Neural progenitor cell (in vitro differentiated cells): ENCODE measurements at regions not wholly inside any gene's neighbourhood (a gene's known extent, or its start where the extent isn't known, plus 50 kb on each side); places are given as distances from the start of the nearest gene placed in this dataset.

Experiments
- DNase-seq: peaks from one replicate; pipeline ENCODE4 v3.0.0-alpha.2; 2016; ENCODE audit warnings: low spot score
- H2AFZ ChIP-seq: fragments of 200-600 bp; sonication (generic); replicated peaks from 2 replicates; pipeline ENCODE4 v1.6.1; 2016; ENCODE audit warnings: antibody characterized with exemption
- H3F3A ChIP-seq: fragments of 200-600 bp; sonication (generic); 2 replicates; pipeline ENCODE4 v1.6.1; 2016; ENCODE audit warnings: antibody characterized with exemption, low read depth
- H3K27ac ChIP-seq: fragments of 200-600 bp; sonication (generic); 2 replicates; pipeline ENCODE4 v1.5.1; 2016; ENCODE audit warnings: mild to moderate bottlenecking
- H3K27me3 ChIP-seq: fragments of 200-600 bp; sonication (generic); 2 replicates; pipeline ENCODE4 v1.6.1; 2016; ENCODE audit warnings: mild to moderate bottlenecking, moderate library complexity
- H3K36me3 ChIP-seq: fragments of 200-600 bp; sonication (generic); 2 replicates; pipeline ENCODE4 v1.5.1; 2016
- H3K4me1 ChIP-seq: fragments of 200-600 bp; sonication (generic); 2 replicates; pipeline ENCODE4 v1.6.1; 2016; ENCODE audit warnings: mixed run types
- H3K4me2 ChIP-seq: fragments of 200-600 bp; sonication (generic); 2 replicates; pipeline ENCODE4 v1.6.1; 2016
- H3K4me3 ChIP-seq: fragments of 200-600 bp; sonication (generic); 2 replicates; pipeline ENCODE4 v1.5.1; 2016
- H3K79me2 ChIP-seq: fragments of 200-600 bp; sonication (generic); 2 replicates; pipeline ENCODE4 v1.6.1; 2016; ENCODE audit warnings: low read depth
- H3K9ac ChIP-seq: fragments of 200-600 bp; sonication (generic); 2 replicates; pipeline ENCODE4 v1.6.1; 2016
- H3K9me3 ChIP-seq: fragments of 200-600 bp; sonication (generic); 2 replicates; pipeline ENCODE4 v1.5.1; 2016; ENCODE audit warnings: low read depth
- H4K20me1 ChIP-seq: fragments of 200-600 bp; sonication (generic); 2 replicates; pipeline ENCODE4 v1.6.1; 2016; ENCODE audit warnings: low read depth
- H3K27ac Mint-ChIP-seq: 3 replicates; pipeline ENCODE4 v1.8.0; 2021; ENCODE audit warnings: mixed read lengths
- H3K27me3 Mint-ChIP-seq: 2 replicates; pipeline ENCODE4 v1.8.0; 2022; ENCODE audit warnings: low read depth, mild to moderate bottlenecking, inconsistent platforms, moderate library complexity, mixed read lengths; ENCODE audit not compliant: insufficient read depth
- H3K36me3 Mint-ChIP-seq: 3 replicates; pipeline ENCODE4 v1.8.0; 2021; ENCODE audit warnings: mixed read lengths
- H3K4me1 Mint-ChIP-seq: 3 replicates; pipeline ENCODE4 v1.8.0; 2021; ENCODE audit warnings: mixed read lengths
- H3K4me3 Mint-ChIP-seq: 3 replicates; pipeline ENCODE4 v1.8.0; 2021; ENCODE audit warnings: mild to moderate bottlenecking, moderate library complexity, mixed read lengths
- H3K9me3 Mint-ChIP-seq: 3 replicates; pipeline ENCODE4 v1.8.0; 2020; ENCODE audit warnings: mixed read lengths
- CTCF ChIP-seq: fragments of 200-600 bp; sonication (generic); IDR thresholded peaks from 2 replicates; pipeline ENCODE4 v1.5.1; 2017; ENCODE audit warnings: antibody characterized with exemption, mild to moderate bottlenecking
- EZH2 ChIP-seq: fragments of 200-600 bp; sonication (generic); IDR thresholded peaks from 2 replicates; pipeline ENCODE4 v1.6.1; 2017; ENCODE audit warnings: antibody characterized with exemption, mild to moderate bottlenecking, moderate library complexity
- EZH2phosphoT487 ChIP-seq: fragments of 200-600 bp; sonication (generic); IDR thresholded peaks from 2 replicates; pipeline ENCODE4 v1.6.1; 2017; ENCODE audit warnings: antibody characterized with exemption

GRCh38 chr2:215835657-215836056 is 177.7 kb downstream of the MREG start:
- Histone ChIP-seq H3F3A (no peaks in the 10 kb centered on the region), H4K20me1 (no peaks in the 10 kb centered on the region), H3K4me1 (peaks cover 7% of the 10 kb centered on the region), H3K27me3 (no peaks in the 10 kb centered on the region), H3K4me2 (no peak overlapping the region), H2AFZ (no peak overlapping the region), H3K27ac (no peak overlapping the region), H3K9ac (no peak overlapping the region), H3K79me2 (no peaks in the 10 kb centered on the region), H3K36me3 (no peaks in the 10 kb centered on the region), H3K4me3 (no peak overlapping the region), H3K9me3 (no peaks in the 10 kb centered on the region)
- Mint-ChIP-seq H3K27ac (no peak overlapping the region), H3K9me3 (no peaks in the 10 kb centered on the region), H3K4me3 (no peak overlapping the region), H3K27me3 (peaks cover 4% of the 10 kb centered on the region), H3K4me1 (peaks cover 10% of the 10 kb centered on the region), H3K36me3 (no peaks in the 10 kb centered on the region)
- no peak for TF ChIP-seq EZH2phosphoT487
- no peak for TF ChIP-seq EZH2
- no peak for TF ChIP-seq CTCF
- DNase-seq = no peak

- Mint-ChIP-seq H3K36me3 (no peaks in the 10 kb centered on the region), H3K27me3 (peaks cover 4% of the 10 kb centered on the region), H3K4me3 (no peak overlapping the region), H3K4me1 (peaks cover 10% of the 10 kb centered on the region), H3K9me3 (no peaks in the 10 kb centered on the region), H3K27ac (no peak overlapping the region)
- DNase-seq = no peak
- no peaks in the 10 kb centered on the region for H3F3A ChIP-seq
- peaks cover 7% of the 10 kb centered on the region for H3K4me1 ChIP-seq
- TF ChIP-seq EZH2phosphoT487 (no peak), EZH2 (no peak), CTCF (no peak)
- no peaks in the 10 kb centered on the region for H3K36me3 ChIP-seq
- H2AFZ ChIP-seq = no peak overlapping the region
- no peaks in the 10 kb centered on the region for H3K27me3 ChIP-seq
- no peaks in the 10 kb centered on the region for H3K9me3 ChIP-seq
- no peak overlapping the region for H3K4me2 ChIP-seq
- H3K79me2 ChIP-seq = no peaks in the 10 kb centered on the region
- no peaks in the 10 kb centered on the region for H4K20me1 ChIP-seq
- H3K9ac ChIP-seq = no peak overlapping the region
- no peak overlapping the region for H3K4me3 ChIP-seq
- H3K27ac ChIP-seq = no peak overlapping the region
These were observed 178.1 kb downstream of the MREG start for GRCh38 chr2:215835231-215835630.

- H3K36me3 ChIP-seq = no peaks in the 10 kb centered on the region
- no peak overlapping the region for H3K27ac ChIP-seq
- H3K9ac ChIP-seq = no peak overlapping the region
- H3K4me3 ChIP-seq = no peak overlapping the region
- no peaks in the 10 kb centered on the region for H3K79me2 ChIP-seq
- no peaks in the 10 kb centered on the region for H3K9me3 ChIP-seq
- no peaks in the 10 kb centered on the region for H3K27me3 ChIP-seq
- Mint-ChIP-seq H3K4me3 (no peak overlapping the region), H3K9me3 (no peaks in the 10 kb centered on the region), H3K36me3 (no peaks in the 10 kb centered on the region), H3K27me3 (peaks cover 4% of the 10 kb centered on the region), H3K27ac (no peak overlapping the region), H3K4me1 (peaks cover 7% of the 10 kb centered on the region)
- DNase-seq = no peak
- H2AFZ ChIP-seq = no peak overlapping the region
- TF ChIP-seq EZH2 = no peak
- TF ChIP-seq EZH2phosphoT487 = no peak
- TF ChIP-seq CTCF = no peak
- no peak overlapping the region for H3K4me2 ChIP-seq
- H4K20me1 ChIP-seq = no peaks in the 10 kb centered on the region
- H3K4me1 ChIP-seq = peaks cover 7% of the 10 kb centered on the region
- no peaks in the 10 kb centered on the region for H3F3A ChIP-seq
These were observed 179.7 kb downstream of the MREG start for GRCh38 chr2:215833531-215834162.
